ENCODE measurements at regions not wholly inside any gene's neighbourhood (a gene's known extent, or its start where the extent isn't known, plus 50 kb on each side); places are given as distances from the start of the nearest gene placed in this dataset.
"Not testable (repeated sequence)": the region's sequence is repeated elsewhere in the genome, so short reads cannot be mapped to it uniquely, and the experiment has no call there.

- FAIRE-seq (no peak), DNase-seq (ENCODE audit: insufficient read length, low spot score) (no peak)
- TF ChIP-seq PAX5 (IDR thresholded peaks at IDR 0.05; ENCODE audit: insufficient read depth, low read length, severe bottlenecking): no peak
- TF ChIP-seq SPI1 (IDR thresholded peaks at IDR 0.05; ENCODE audit: low read depth, low read length): no peak
- TF ChIP-seq POLR2A (IDR thresholded peaks at IDR 0.05; ENCODE audit: low read depth, low read length): no peak
- TF ChIP-seq POLR2AphosphoS5 (IDR thresholded peaks at IDR 0.05; ENCODE audit: low read depth, low read length): no peak
- TF ChIP-seq TAF1 (IDR thresholded peaks at IDR 0.05; ENCODE audit: low read depth, low read length): no peak
- no peak for TF ChIP-seq POU2F2 (IDR thresholded peaks at IDR 0.05; ENCODE audit: low read depth, low read length)
These were observed 50.2 kb upstream of the FGF3 start for GRCh38 chr11:69869311-69869939.

- TF ChIP-seq POU2F2 (IDR thresholded peaks at IDR 0.05; ENCODE audit: low read depth, low read length): no peak
- no peak for TF ChIP-seq POLR2AphosphoS5 (IDR thresholded peaks at IDR 0.05; ENCODE audit: low read depth, low read length)
- TF ChIP-seq SPI1 (IDR thresholded peaks at IDR 0.05; ENCODE audit: low read depth, low read length): no peak
- no peak for TF ChIP-seq TAF1 (IDR thresholded peaks at IDR 0.05; ENCODE audit: low read depth, low read length)
- no peak for TF ChIP-seq PAX5 (IDR thresholded peaks at IDR 0.05; ENCODE audit: insufficient read depth, low read length, severe bottlenecking)
- TF ChIP-seq POLR2A (IDR thresholded peaks at IDR 0.05; ENCODE audit: low read depth, low read length): no peak
- FAIRE-seq: no peak
- DNase-seq (ENCODE audit: insufficient read length, low spot score): no peak
These were observed 51.5 kb upstream of the FGF3 start for GRCh38 chr11:69870766-69871165.

GRCh38 chr11:69873166-69874077, 54.2 kb upstream of the FGF3 start:
- DNase-seq (ENCODE audit: insufficient read length, low spot score) (no peak), FAIRE-seq (no peak)
- TF ChIP-seq POU2F2 (IDR thresholded peaks at IDR 0.05; ENCODE audit: low read depth, low read length) (no peak), POLR2A (IDR thresholded peaks at IDR 0.05; ENCODE audit: low read depth, low read length) (no peak), SPI1 (IDR thresholded peaks at IDR 0.05; ENCODE audit: low read depth, low read length) (no peak), TAF1 (IDR thresholded peaks at IDR 0.05; ENCODE audit: low read depth, low read length) (no peak), PAX5 (IDR thresholded peaks at IDR 0.05; ENCODE audit: insufficient read depth, low read length, severe bottlenecking) (no peak), POLR2AphosphoS5 (IDR thresholded peaks at IDR 0.05; ENCODE audit: low read depth, low read length) (no peak)

- FAIRE-seq (no peak), DNase-seq (ENCODE audit: insufficient read length, low spot score) (no peak)
- no peak for TF ChIP-seq POLR2AphosphoS5 (IDR thresholded peaks at IDR 0.05; ENCODE audit: low read depth, low read length)
These were observed 55.2 kb upstream of the FGF3 start for GRCh38 chr11:69874178-69874983.

- FAIRE-seq (no peak), DNase-seq (ENCODE audit: insufficient read length, low spot score) (no peak)
These were observed 55.9 kb upstream of the FGF3 start for GRCh38 chr11:69874984-69875624.

GRCh38 chr11:69876013-69876412, 56.8 kb upstream of the FGF3 start:
- DNase-seq (ENCODE audit: insufficient read length, low spot score) (no peak), FAIRE-seq (no peak)
- no peak for TF ChIP-seq POLR2AphosphoS5 (IDR thresholded peaks at IDR 0.05; ENCODE audit: low read depth, low read length)
- TF ChIP-seq PAX5 (IDR thresholded peaks at IDR 0.05; ENCODE audit: insufficient read depth, low read length, severe bottlenecking): no peak
- TF ChIP-seq POU2F2 (IDR thresholded peaks at IDR 0.05; ENCODE audit: low read depth, low read length): no peak
- no peak for TF ChIP-seq POLR2A (IDR thresholded peaks at IDR 0.05; ENCODE audit: low read depth, low read length)
- no peak for TF ChIP-seq SPI1 (IDR thresholded peaks at IDR 0.05; ENCODE audit: low read depth, low read length)
- TF ChIP-seq TAF1 (IDR thresholded peaks at IDR 0.05; ENCODE audit: low read depth, low read length): no peak

More at GRCh38 chr11:69874984-69875624, 55.9 kb upstream of the FGF3 start:
- no peak for TF ChIP-seq TAF1 (IDR thresholded peaks at IDR 0.05; ENCODE audit: low read depth, low read length)
- TF ChIP-seq POLR2AphosphoS5 (IDR thresholded peaks at IDR 0.05; ENCODE audit: low read depth, low read length): no peak
- no peak for TF ChIP-seq SPI1 (IDR thresholded peaks at IDR 0.05; ENCODE audit: low read depth, low read length)
- TF ChIP-seq PAX5 (IDR thresholded peaks at IDR 0.05; ENCODE audit: insufficient read depth, low read length, severe bottlenecking): no peak
- TF ChIP-seq POLR2A (IDR thresholded peaks at IDR 0.05; ENCODE audit: low read depth, low read length): no peak
- TF ChIP-seq POU2F2 (IDR thresholded peaks at IDR 0.05; ENCODE audit: low read depth, low read length): no peak

- DNase-seq (ENCODE audit: insufficient read length, low spot score) (no peak), FAIRE-seq (no peak)
- no peak for TF ChIP-seq POU2F2 (IDR thresholded peaks at IDR 0.05; ENCODE audit: low read depth, low read length)
- no peak for TF ChIP-seq TAF1 (IDR thresholded peaks at IDR 0.05; ENCODE audit: low read depth, low read length)
- TF ChIP-seq POLR2AphosphoS5 (IDR thresholded peaks at IDR 0.05; ENCODE audit: low read depth, low read length): no peak
- no peak for TF ChIP-seq PAX5 (IDR thresholded peaks at IDR 0.05; ENCODE audit: insufficient read depth, low read length, severe bottlenecking)
- no peak for TF ChIP-seq POLR2A (IDR thresholded peaks at IDR 0.05; ENCODE audit: low read depth, low read length)
- TF ChIP-seq SPI1 (IDR thresholded peaks at IDR 0.05; ENCODE audit: low read depth, low read length): no peak
These were observed 58.0 kb upstream of the FGF3 start for GRCh38 chr11:69877235-69877634.

GRCh38 chr11:69877704-69878103, 58.5 kb upstream of the FGF3 start:
- FAIRE-seq; DNase-seq (ENCODE audit: insufficient read length, low spot score): not testable (repeated sequence)

Data from GM12891 (cell line).